ENCODE measurements at regions not wholly inside any gene's neighbourhood (a gene's known extent, or its start where the extent isn't known, plus 50 kb on each side); places are given as distances from the start of the nearest gene placed in this dataset.
"Not testable (repeated sequence)": the region's sequence is repeated elsewhere in the genome, so short reads cannot be mapped to it uniquely, and the experiment has no call there.

DNA sequence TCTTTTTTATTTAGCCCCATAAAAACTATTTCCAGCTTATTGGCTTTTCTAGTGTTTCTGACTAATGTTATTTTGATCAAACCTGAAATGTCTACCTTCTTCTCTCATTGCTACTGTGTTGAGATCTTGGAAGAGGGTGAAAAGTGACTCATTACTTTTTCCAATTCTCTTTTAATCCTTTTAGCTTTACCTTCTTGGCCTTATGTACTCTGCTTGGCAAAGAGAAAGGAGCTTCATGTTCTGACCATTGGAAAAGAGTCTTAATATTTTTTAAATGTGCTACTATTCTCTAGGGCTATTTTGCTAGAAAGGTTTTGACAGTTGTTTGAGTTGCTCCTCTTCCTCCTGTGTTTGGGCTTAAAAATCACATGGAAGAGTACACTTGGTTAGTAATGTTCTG, 97.8 kb upstream of the CHODL start:
- no peak overlapping the region for H3K4me3 Mint-ChIP-seq
- no peaks in the 10 kb centered on the region for H3K4me1 Mint-ChIP-seq
- DNase-seq: no peak
- no peaks in the 10 kb centered on the region for H3K27me3 Mint-ChIP-seq
- no peak overlapping the region for H3K27ac Mint-ChIP-seq
- no peaks in the 10 kb centered on the region for H3K36me3 Mint-ChIP-seq
- H3K9me3 Mint-ChIP-seq: no peaks in the 10 kb centered on the region

DNA sequence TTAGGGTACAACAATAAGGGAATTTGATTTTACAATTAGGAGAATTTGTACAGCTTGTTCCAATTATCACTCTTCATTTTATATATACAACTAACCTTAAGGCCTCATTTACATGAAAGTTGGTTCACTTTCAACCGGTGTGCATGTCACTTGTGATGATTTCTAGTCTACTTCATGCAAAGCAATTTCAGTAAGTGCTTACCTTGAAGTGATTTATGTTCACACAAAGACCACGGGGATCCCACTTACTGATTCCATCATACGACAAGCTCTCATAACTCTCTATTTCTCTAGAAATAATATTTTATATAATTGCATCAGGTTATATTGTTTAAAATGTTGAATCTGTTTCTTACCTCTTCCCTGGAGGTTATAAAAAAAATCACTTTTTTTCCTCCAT, 100.3 kb upstream of the CHODL start:
- no peaks in the 10 kb centered on the region for H3K36me3 Mint-ChIP-seq
- no peak for DNase-seq
- H3K9me3 Mint-ChIP-seq: no peaks in the 10 kb centered on the region
- H3K27ac Mint-ChIP-seq: no peak overlapping the region
- H3K27me3 Mint-ChIP-seq: no peaks in the 10 kb centered on the region
- no peak overlapping the region for H3K4me3 Mint-ChIP-seq
- no peaks in the 10 kb centered on the region for H3K4me1 Mint-ChIP-seq

DNA sequence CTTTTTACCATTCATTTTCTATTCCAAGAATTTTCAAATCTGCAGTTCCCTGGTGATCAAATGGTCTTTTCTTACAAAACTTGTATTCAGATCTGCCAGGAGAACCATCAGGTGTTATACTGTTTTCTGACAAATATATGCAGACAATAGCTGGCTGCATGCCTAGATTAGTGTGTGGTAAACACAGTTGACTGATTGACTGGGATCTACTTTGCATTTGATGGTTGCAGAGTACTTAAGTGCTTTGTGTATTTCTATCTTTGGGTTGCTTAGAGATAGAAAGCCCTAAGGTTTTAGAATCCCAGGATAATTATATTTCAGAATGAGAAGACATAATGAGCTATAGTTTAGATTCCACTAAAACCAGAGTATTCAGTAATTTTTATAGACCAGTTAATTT, 102.0 kb upstream of the CHODL start:
- Mint-ChIP-seq H3K36me3 (no peaks in the 10 kb centered on the region), H3K4me3 (no peak overlapping the region), H3K4me1 (no peaks in the 10 kb centered on the region), H3K9me3 (no peaks in the 10 kb centered on the region), H3K27ac (no peak overlapping the region), H3K27me3 (no peaks in the 10 kb centered on the region)
- DNase-seq: no peak

- Mint-ChIP-seq H3K4me1 (no peaks in the 10 kb centered on the region), H3K36me3 (no peaks in the 10 kb centered on the region), H3K9me3 (no peaks in the 10 kb centered on the region), H3K4me3 (no peak overlapping the region), H3K27me3 (no peaks in the 10 kb centered on the region), H3K27ac (no peak overlapping the region)
- DNase-seq: no peak
Observed at GRCh38 chr21:18138507-18138906, 106.1 kb upstream of the CHODL start.

GRCh38 chr21:18129526-18129925, 115.1 kb upstream of the CHODL start:
- Mint-ChIP-seq H3K36me3 (no peaks in the 10 kb centered on the region), H3K4me1 (no peaks in the 10 kb centered on the region), H3K4me3 (no peak overlapping the region), H3K27ac (no peak overlapping the region), H3K27me3 (no peaks in the 10 kb centered on the region), H3K9me3 (peaks cover 2% of the 10 kb centered on the region)
- no peak for DNase-seq

DNA sequence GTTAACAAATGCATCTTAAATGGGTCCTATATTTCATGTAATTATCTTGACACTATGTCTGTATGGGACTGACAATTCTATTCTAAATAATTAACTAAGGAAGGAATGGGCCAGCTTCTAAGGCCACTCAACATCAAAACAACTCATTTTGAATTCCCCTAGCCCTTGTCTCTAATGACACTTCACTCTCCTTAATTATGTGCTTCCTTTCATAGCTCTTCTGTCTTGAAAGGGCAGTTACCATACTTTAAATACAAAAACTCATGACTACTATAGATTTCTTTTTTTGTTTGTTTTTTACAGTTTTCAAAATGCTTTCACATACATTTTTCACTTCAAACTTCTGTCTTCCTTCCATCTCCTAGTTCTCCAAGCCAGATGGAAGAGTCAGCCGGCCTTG, 126.1 kb upstream of the CHODL start:
- no peaks in the 10 kb centered on the region for H3K36me3 Mint-ChIP-seq

DNA sequence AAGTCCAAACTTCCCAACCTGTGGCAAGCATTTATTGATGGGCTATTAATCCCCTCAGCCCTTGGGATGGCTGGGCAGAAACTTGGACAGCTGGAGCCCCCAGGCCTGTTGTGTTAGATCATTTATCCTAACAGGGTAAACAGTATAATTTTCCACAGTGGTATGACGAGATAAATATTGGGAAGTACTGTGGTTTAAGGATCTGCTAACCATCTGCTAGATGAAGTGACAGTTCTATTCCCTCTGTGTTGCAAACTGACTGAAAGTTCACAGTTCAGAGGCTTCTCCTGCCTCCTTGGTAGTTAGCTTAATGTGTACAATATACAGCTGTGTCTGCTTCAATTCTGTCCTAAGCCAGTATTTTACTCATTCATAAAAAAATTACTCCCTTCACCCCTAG, 127.5 kb upstream of the CHODL start:
- H3K4me1 Mint-ChIP-seq: no peaks in the 10 kb centered on the region
- no peaks in the 10 kb centered on the region for H3K27me3 Mint-ChIP-seq

More for the DNA sequence above, 126.1 kb upstream of the CHODL start:
- Mint-ChIP-seq H3K9me3 (no peaks in the 10 kb centered on the region), H3K4me1 (no peaks in the 10 kb centered on the region), H3K27ac (no peak overlapping the region), H3K27me3 (no peaks in the 10 kb centered on the region), H3K4me3 (no peak overlapping the region)
- DNase-seq: no peak

DNA sequence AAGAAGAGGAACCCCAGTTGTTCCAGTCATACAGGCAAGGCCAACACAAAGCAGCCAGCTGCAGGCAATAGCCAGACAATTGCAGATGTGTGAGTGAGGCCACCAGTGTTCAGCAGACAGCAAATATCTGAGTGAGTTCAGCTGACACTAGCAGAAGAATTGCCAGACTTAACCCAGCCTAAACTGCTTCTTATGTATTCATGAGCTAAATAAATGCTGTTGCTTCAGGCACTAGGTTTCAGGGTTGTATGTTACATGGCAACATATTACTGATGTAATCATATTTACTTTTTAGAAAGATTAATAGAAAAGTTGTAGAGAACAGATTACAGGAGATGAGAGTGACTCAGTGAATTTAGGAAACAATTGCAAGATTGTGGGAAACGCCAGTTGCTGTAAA, 129.8 kb upstream of the CHODL start:
- H3K27ac Mint-ChIP-seq: no peak overlapping the region
- H3K27me3 Mint-ChIP-seq: no peaks in the 10 kb centered on the region

More for the DNA sequence above, 127.5 kb upstream of the CHODL start:
- no peaks in the 10 kb centered on the region for H3K36me3 Mint-ChIP-seq
- no peak for DNase-seq
- H3K27ac Mint-ChIP-seq: no peak overlapping the region
- no peaks in the 10 kb centered on the region for H3K9me3 Mint-ChIP-seq
- H3K4me3 Mint-ChIP-seq: no peak overlapping the region

GRCh38 chr21:18104802-18105201, 139.8 kb upstream of the CHODL start:
- no peaks in the 10 kb centered on the region for H3K36me3 Mint-ChIP-seq
- H3K9me3 Mint-ChIP-seq: no peaks in the 10 kb centered on the region
- H3K27me3 Mint-ChIP-seq: no peaks in the 10 kb centered on the region
- no peak for DNase-seq
- H3K27ac Mint-ChIP-seq: no peak overlapping the region
- H3K4me1 Mint-ChIP-seq: no peaks in the 10 kb centered on the region
- H3K4me3 Mint-ChIP-seq: no peak overlapping the region

More for the DNA sequence above, 129.8 kb upstream of the CHODL start:
- Mint-ChIP-seq H3K4me3 (no peak overlapping the region), H3K4me1 (no peaks in the 10 kb centered on the region), H3K36me3 (no peaks in the 10 kb centered on the region), H3K9me3 (no peaks in the 10 kb centered on the region)
- DNase-seq: no peak

DNA sequence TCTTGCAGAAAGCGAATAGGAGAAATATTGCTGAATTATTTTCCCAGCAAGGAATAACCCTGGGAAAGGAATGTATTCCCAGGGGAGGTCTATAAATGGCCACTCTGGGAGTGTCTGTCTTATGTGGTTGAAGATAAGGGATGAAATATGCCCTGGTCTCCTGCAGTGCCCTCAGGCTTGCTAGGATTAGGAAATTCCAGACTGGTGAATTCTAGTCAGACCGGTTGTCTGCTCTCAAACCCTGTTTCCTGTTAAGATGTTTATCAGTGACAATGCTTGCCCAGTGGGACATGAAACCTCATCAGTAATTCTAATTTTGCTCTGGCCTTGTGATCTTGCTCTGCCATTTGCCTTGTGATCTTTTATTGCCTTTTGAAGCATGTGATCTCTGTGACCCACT, 148.2 kb upstream of the CHODL start:
- H3K27me3 Mint-ChIP-seq, H3K4me3 Mint-ChIP-seq, H3K27ac Mint-ChIP-seq, DNase-seq, H3K4me1 Mint-ChIP-seq, H3K36me3 Mint-ChIP-seq: not testable (repeated sequence)
- peaks cover 30% of the 10 kb centered on the region for H3K9me3 Mint-ChIP-seq

DNA sequence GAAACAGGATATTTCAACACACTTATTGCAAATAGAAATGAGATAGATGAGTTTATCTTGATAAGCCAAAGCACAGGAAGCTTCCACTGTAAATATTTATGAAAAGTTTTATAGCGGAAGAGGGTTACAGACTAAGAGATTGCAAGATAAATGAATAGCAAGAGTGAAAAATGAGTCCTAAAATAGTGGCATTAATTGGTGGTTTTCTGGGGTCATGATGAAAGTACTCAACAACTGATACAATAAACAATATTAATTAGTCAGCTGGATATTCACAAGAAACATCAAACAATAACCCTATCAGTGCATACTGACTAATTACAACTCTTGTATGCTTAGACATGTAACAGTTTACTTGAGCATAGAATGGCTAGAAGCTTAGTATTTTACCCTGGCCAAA, 154.8 kb upstream of the CHODL start:
- no peak for DNase-seq
- Mint-ChIP-seq H3K27me3 (no peaks in the 10 kb centered on the region), H3K9me3 (peaks cover 23% of the 10 kb centered on the region), H3K4me1 (no peaks in the 10 kb centered on the region), H3K36me3 (no peaks in the 10 kb centered on the region), H3K4me3 (no peak overlapping the region), H3K27ac (no peak overlapping the region)

DNA sequence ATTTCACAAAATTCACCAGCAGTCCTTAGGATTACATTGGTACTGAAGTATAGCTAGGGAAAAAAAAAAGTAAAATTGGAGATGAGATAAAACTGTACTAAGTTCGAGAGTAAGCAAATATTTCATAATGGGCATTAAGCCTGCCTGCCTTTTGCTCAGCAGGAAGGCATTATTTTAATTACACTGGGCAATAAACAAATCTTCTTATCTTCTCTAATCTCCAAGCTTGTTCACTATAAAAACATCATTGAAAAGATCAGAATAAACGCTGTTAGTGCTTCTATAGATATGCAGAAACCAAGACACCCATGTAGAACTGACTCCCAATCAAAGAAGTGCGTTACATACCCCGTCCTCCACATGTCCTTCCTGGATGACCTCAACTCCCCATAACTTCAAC, 174.2 kb upstream of the CHODL start:
- no peak overlapping the region for H3K27ac Mint-ChIP-seq
- DNase-seq: no peak
- no peak overlapping the region for H3K4me3 Mint-ChIP-seq
- H3K4me1 Mint-ChIP-seq: no peaks in the 10 kb centered on the region
- H3K27me3 Mint-ChIP-seq: peaks cover 3% of the 10 kb centered on the region
- no peaks in the 10 kb centered on the region for H3K36me3 Mint-ChIP-seq
- no peaks in the 10 kb centered on the region for H3K9me3 Mint-ChIP-seq

DNA sequence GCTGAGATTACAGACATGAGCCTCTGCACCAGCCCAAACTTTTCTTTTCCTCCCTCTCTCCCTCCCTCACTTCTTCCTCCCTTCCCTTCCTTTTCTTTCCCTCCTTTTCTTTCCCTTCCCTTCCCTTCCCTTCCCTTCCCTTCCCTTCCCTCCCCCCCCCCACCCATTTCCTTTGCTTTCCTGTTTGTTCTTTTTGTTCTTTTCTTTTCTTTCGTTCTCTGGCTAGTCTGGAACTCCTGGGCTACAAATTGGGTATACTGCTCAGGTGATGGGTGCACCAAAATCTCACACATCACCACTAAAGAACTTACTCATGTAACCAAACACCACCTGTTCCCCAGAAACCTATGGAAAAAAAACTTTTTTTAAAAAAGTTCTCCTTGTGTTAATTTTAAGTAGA, 174.8 kb upstream of the CHODL start:
- no peak overlapping the region for H3K4me3 Mint-ChIP-seq
- DNase-seq: no peak
- no peaks in the 10 kb centered on the region for H3K4me1 Mint-ChIP-seq
- H3K9me3 Mint-ChIP-seq: no peaks in the 10 kb centered on the region
- peaks cover 3% of the 10 kb centered on the region for H3K27me3 Mint-ChIP-seq
- no peaks in the 10 kb centered on the region for H3K36me3 Mint-ChIP-seq
- H3K27ac Mint-ChIP-seq: no peak overlapping the region

DNA sequence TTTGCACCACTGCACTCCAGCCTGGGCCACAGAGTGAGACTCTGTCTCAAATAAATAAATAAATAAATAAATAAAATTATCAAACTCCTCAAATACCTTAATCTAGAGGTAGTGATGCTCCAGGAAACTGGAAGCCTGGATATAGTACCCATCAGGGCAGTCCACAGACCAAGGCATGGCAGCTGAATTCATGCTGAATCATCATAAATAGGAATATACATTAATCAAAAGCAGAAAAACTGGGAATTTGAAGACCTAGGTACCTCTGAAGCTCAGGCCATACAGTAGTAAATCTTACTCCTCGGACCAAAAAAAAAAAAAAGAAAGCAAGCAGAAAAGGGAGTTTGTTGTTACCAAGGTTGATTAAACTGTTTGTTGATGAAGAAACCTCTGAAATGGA, 184.2 kb upstream of the CHODL start:
- no peaks in the 10 kb centered on the region for H3K4me1 Mint-ChIP-seq
- no peaks in the 10 kb centered on the region for H3K9me3 Mint-ChIP-seq
- H3K4me3 Mint-ChIP-seq: no peak overlapping the region
- no peak overlapping the region for H3K27ac Mint-ChIP-seq
- DNase-seq: no peak
- H3K36me3 Mint-ChIP-seq: no peaks in the 10 kb centered on the region
- H3K27me3 Mint-ChIP-seq: no peaks in the 10 kb centered on the region

- Mint-ChIP-seq H3K4me3 (no peak overlapping the region), H3K4me1 (no peaks in the 10 kb centered on the region), H3K36me3 (no peaks in the 10 kb centered on the region), H3K27me3 (no peaks in the 10 kb centered on the region), H3K27ac (no peak overlapping the region), H3K9me3 (no peaks in the 10 kb centered on the region)
- no peak for DNase-seq
Observed at GRCh38 chr21:18058731-18059398, 185.8 kb upstream of the CHODL start.

DNA sequence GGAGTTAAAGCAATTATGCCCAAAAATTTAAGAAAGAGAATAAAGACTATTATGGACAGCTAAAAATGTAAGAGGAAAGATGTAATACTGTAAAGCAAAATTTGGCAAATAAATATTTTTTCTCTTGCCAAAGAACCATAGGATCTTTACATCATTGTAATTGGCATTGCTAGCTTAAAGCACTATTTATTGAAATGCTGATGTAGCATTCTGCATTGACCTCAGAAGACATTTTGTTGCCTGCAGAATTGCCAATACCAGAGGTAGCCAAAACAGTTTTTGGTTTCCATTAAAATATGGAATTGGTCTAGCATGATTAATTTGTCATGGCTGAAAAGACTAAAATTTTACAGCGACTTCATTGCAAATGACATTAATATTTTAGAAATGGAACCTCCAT, 191.5 kb upstream of the CHODL start:
- DNase-seq: no peak
- Mint-ChIP-seq H3K9me3 (no peaks in the 10 kb centered on the region), H3K27me3 (no peaks in the 10 kb centered on the region), H3K4me3 (no peak overlapping the region), H3K27ac (no peak overlapping the region), H3K4me1 (no peaks in the 10 kb centered on the region), H3K36me3 (no peaks in the 10 kb centered on the region)

- no peak for DNase-seq
- H3K9me3 Mint-ChIP-seq: no peaks in the 10 kb centered on the region
- no peaks in the 10 kb centered on the region for H3K4me1 Mint-ChIP-seq
- H3K4me3 Mint-ChIP-seq: no peak overlapping the region
- no peak overlapping the region for H3K27ac Mint-ChIP-seq
- no peaks in the 10 kb centered on the region for H3K27me3 Mint-ChIP-seq
- H3K36me3 Mint-ChIP-seq: no peaks in the 10 kb centered on the region
Observed at GRCh38 chr21:18049461-18049860, 195.2 kb upstream of the CHODL start.
